GM04504 (cell line): ENCODE measurements at regions not wholly inside any gene's neighbourhood (a gene's known extent, or its start where the extent isn't known, plus 50 kb on each side); places are given as distances from the start of the nearest gene placed in this dataset.

ENCODE experiments used
- DNase-seq: peaks from one replicate; pipeline ENCODE4 v3.0.0-alpha.2; 2012; ENCODE audit warnings: low read depth

- DNase-seq, result no peak
Observed at GRCh38 chr9:126223798-126224531, 102.7 kb upstream of the MVB12B start.

GRCh38 chr9:126225611-126226609 lies 100.7 kb upstream of the MVB12B start:
- no peak for DNase-seq

- DNase-seq, result no peak
Observed at GRCh38 chr9:126226991-126227936, 99.4 kb upstream of the MVB12B start.

- DNase-seq, result no peak
Observed at GRCh38 chr9:126228111-126228780, 98.4 kb upstream of the MVB12B start.

- peak; percentile 36 for DNase-seq
Observed at GRCh38 chr9:126228781-126229444, 97.7 kb upstream of the MVB12B start.

GRCh38 chr9:126229501-126229900 lies 97.1 kb upstream of the MVB12B start:
- no peak for DNase-seq

- DNase-seq, result no peak
Observed at GRCh38 chr9:126230692-126231091, 95.9 kb upstream of the MVB12B start.

- DNase-seq, result no peak
Observed at GRCh38 chr9:126232461-126232860, 94.2 kb upstream of the MVB12B start.

GRCh38 chr9:126233175-126233574 lies 93.5 kb upstream of the MVB12B start:
- DNase-seq, result no peak

- no peak for DNase-seq
Observed at GRCh38 chr9:126233913-126234525, 92.6 kb upstream of the MVB12B start.

GRCh38 chr9:126234681-126235335 lies 91.8 kb upstream of the MVB12B start:
- no peak for DNase-seq

- no peak for DNase-seq
Observed at GRCh38 chr9:126235336-126236243, 91.0 kb upstream of the MVB12B start.

GRCh38 chr9:126236273-126236672 lies 90.4 kb upstream of the MVB12B start:
- DNase-seq, result no peak

GRCh38 chr9:126238415-126238814 lies 88.2 kb upstream of the MVB12B start:
- DNase-seq, result no peak

- DNase-seq, result no peak
Observed at GRCh38 chr9:126239515-126239914, 87.1 kb upstream of the MVB12B start.

- no peak for DNase-seq
Observed at GRCh38 chr9:126240835-126241234, 85.8 kb upstream of the MVB12B start.

GRCh38 chr9:126248680-126249079 lies 77.9 kb upstream of the MVB12B start:
- DNase-seq, result peak; percentile 44

- DNase-seq, result no peak
Observed at GRCh38 chr9:126261584-126262356, 64.9 kb upstream of the MVB12B start.
